Lower leg skin (tissue), 3 donors: ENCODE measurements at regions not wholly inside any gene's neighbourhood (a gene's known extent, or its start where the extent isn't known, plus 50 kb on each side); places are given as distances from the start of the nearest gene placed in this dataset.

Source experiments
- CTCF ChIP-seq, 3 donors: fragments of 450-650 bp; IDR thresholded peaks; one replicate each; pipeline ENCODE4 v1.5.1; 2016; ENCODE audit warnings: antibody characterized with exemption in 3 of 3, mild to moderate bottlenecking in 3 of 3, moderate library complexity in 2 of 3
- POLR2A ChIP-seq, 2 donors: fragments of 450-650 bp; IDR thresholded peaks; one replicate each; pipeline ENCODE4 v1.6.1; 2016 to 2017; ENCODE audit warnings: antibody characterized with exemption in 2 of 2, mild to moderate bottlenecking in 1 of 2, moderate library complexity in 1 of 2

GRCh38 chr10:44470784-44471183, 85.9 kb upstream of the CXCL12 start:
- TF ChIP-seq CTCF (IDR thresholded peaks at IDR 0.05) (no peak), POLR2A (IDR thresholded peaks at IDR 0.05) (no peak)
